LNCaP clone FGC (cell line): ENCODE measurements at regions not wholly inside any gene's neighbourhood (a gene's known extent, or its start where the extent isn't known, plus 50 kb on each side); places are given as distances from the start of the nearest gene placed in this dataset.

Experiments used
- DNase-seq: peaks from one replicate; pipeline ENCODE4 v3.0.0-alpha.2; 2011; ENCODE audit warnings: low read depth
- H3K4me3 ChIP-seq: 2 replicates; pipeline ENCODE4 v1.5.1; 2011; ENCODE audit warnings: mild to moderate bottlenecking, low read depth, low read length, control low read depth
- TF ChIP-seq, protein P1 (sequence below): IDR thresholded peaks from 2 replicates; pipeline ENCODE4 v1.5.1; 2012; ENCODE audit warnings: mild to moderate bottlenecking; ENCODE audit not compliant: control insufficient read depth, insufficient read depth; ENCODE audit errors: extremely low read depth

DNA sequence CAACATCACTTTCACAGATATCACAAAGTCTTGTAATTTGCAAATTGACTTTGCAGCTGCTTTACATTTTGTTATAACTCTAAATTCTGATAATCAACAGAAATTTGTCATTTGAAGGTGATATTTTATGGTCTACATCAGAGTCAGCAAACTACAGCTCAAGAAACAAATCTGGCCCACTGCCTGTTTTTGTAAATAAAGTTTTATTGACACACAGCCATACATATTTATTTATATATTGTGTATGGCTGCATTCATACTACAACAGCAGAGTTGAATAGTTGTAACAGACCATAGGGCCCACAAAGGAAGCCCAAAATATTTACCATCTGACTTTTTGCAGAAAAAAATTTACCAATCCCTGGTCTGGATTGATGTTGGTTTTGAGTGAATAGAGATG lies 87.0 kb upstream of the GRIA1 start:
- no peak for DNase-seq
- H3K4me3 ChIP-seq, result no peak overlapping the region

GRCh38 chr5:153404747-153405146 lies 85.7 kb upstream of the GRIA1 start:
- H3K4me3 ChIP-seq, result no peak overlapping the region
- TF ChIP-seq, protein P1, sequence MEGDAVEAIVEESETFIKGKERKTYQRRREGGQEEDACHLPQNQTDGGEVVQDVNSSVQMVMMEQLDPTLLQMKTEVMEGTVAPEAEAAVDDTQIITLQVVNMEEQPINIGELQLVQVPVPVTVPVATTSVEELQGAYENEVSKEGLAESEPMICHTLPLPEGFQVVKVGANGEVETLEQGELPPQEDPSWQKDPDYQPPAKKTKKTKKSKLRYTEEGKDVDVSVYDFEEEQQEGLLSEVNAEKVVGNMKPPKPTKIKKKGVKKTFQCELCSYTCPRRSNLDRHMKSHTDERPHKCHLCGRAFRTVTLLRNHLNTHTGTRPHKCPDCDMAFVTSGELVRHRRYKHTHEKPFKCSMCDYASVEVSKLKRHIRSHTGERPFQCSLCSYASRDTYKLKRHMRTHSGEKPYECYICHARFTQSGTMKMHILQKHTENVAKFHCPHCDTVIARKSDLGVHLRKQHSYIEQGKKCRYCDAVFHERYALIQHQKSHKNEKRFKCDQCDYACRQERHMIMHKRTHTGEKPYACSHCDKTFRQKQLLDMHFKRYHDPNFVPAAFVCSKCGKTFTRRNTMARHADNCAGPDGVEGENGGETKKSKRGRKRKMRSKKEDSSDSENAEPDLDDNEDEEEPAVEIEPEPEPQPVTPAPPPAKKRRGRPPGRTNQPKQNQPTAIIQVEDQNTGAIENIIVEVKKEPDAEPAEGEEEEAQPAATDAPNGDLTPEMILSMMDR, result no peak
- no peak for DNase-seq

More for the DNA sequence above, 87.0 kb upstream of the GRIA1 start:
- TF ChIP-seq, protein P1, result no peak

DNA sequence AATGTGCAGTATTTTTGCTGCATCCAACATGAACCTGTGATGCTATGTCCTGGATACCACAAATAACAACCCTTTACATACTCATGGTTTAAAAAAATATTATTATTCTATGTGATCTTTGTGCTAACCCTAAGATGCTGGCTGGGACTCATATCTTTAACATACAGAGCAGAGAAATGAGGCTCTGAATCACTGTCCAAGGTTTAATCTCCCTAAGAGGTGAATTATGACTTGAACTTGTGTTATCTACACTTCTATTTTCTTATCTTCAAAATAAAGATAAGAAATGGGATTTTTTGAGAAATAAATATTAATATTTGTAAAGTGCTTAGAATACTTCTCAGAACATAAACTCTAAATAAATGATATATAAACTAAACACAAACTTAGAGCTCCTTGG lies 68.8 kb upstream of the GRIA1 start:
- DNase-seq, result no peak
- TF ChIP-seq, protein P1, result no peak
- H3K4me3 ChIP-seq, result no peak overlapping the region

DNA sequence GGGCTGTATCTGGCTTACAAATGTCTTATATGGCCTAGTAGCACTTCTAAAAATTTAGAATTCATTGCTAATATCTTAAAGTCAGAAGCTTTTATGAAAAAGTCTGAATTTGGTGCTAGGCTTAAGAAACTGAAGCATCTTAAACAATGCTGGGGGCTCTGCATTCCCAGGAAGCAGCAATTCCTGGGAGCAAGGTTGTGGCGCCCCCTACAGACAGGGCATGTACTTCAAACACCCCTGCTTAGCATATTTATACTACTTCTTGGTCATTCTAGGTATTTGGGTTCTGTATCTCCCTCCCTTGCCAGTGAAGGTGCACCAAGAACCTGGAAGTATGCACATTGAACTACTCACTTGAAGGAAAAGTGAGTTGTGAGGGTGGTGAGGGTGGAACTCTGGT lies 64.6 kb upstream of the GRIA1 start:
- no peak overlapping the region for H3K4me3 ChIP-seq
- TF ChIP-seq, protein P1, result no peak
- no peak for DNase-seq

DNA sequence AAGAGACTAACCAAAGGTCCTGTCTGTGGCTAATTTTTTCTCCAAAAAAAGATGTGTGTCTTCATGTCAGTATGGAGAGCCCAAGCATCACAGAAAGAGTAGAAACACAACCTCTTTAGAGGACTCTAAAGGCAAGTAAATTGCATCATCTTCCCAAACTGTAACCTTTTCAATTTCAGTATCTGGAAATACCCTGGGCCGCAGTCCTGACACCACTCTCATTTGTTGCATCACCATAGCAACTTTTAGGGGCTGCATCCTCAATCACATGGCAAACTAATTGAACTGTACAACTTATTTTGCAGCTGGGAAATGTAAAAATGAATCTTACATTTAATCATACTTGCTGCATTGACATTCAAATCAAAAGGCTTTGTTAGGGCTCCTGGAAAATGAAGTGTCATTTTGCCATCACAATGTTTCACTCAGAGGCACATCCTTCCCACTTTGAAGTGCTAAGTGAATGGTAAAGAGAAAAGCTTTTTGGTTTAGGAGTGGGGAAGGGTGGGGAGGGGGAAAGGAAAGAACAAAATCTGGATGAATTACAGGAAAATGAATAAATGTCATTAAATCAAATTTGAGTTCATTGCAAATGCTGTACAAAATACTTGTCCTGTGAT lies 60.6 kb upstream of the GRIA1 start:
- DNase-seq, result no peak
- TF ChIP-seq, protein P1, result no peak
- H3K4me3 ChIP-seq, result no peak overlapping the region

DNA sequence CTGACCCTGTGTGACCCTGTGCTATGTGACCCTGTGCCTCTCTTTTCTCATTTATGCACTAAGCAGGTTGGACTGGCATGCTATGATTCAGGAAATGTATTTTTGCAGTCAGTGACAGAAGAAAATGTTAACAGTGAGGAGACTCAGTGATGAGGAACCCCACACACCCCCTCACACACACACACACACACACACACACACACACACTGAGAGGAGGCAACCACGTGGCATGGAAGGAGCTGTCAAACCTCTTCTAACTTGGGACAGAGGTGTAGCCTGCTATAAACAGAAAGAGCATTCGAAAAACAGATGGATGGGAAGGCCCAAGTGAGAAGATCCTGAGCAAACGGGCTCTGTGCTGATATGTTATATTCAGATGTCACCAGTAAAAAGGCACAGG lies 57.9 kb upstream of the GRIA1 start:
- TF ChIP-seq, protein P1, result no peak
- no peak overlapping the region for H3K4me3 ChIP-seq
- no peak for DNase-seq

- TF ChIP-seq, protein P1, result no peak
- no peak for DNase-seq
- no peak overlapping the region for H3K4me3 ChIP-seq
These were observed 53.2 kb upstream of the GRIA1 start for GRCh38 chr5:153437251-153437650.
